WTC11 (cell line): ENCODE measurements at regions not wholly inside any gene's neighbourhood (a gene's known extent, or its start where the extent isn't known, plus 50 kb on each side); places are given as distances from the start of the nearest gene placed in this dataset.

Source experiments
- ATAC-seq: fragments of 200-7000 bp; cut with Tn5 transposase; 2 replicates; pipeline ENCODE4 v1.10.0; 2021; ENCODE audit warnings: mild to moderate bottlenecking, moderate library complexity
- CTCF ChIA-PET: fragments of 300-600 bp; sonication (Branson Sonifier 250); formaldehyde crosslinking; loops from one replicate; lab custom pipeline; 2021; ENCODE audit warnings: antibody characterized with exemption; lab: Charles Lee
- POLR2A ChIA-PET: fragments of 350-600 bp; sonication (Branson Sonifier 250); formaldehyde crosslinking; loops from one replicate; lab custom pipeline; 2021; ENCODE audit warnings: antibody characterized with exemption; lab: Charles Lee
- DNase-seq: peaks from one replicate; pipeline ENCODE4 v3.0.0; 2021; ENCODE audit warnings: low spot score
- H3K27ac Mint-ChIP-seq: 2 replicates; pipeline ENCODE4 v1.8.0; 2021; ENCODE audit warnings: mixed read lengths
- H3K27me3 Mint-ChIP-seq: 2 replicates; pipeline ENCODE4 v1.8.0; 2021; ENCODE audit warnings: low read depth, mild to moderate bottlenecking, moderate library complexity, mixed read lengths
- H3K36me3 Mint-ChIP-seq: 2 replicates; pipeline ENCODE4 v1.8.0; 2021; ENCODE audit warnings: mixed read lengths
- H3K4me1 Mint-ChIP-seq: 2 replicates; pipeline ENCODE4 v1.8.0; 2022; ENCODE audit warnings: mixed read lengths
- H3K4me3 Mint-ChIP-seq: 2 replicates; pipeline ENCODE4 v1.8.0; 2021; ENCODE audit warnings: mild to moderate bottlenecking, moderate library complexity, mixed read lengths
- H3K9me3 Mint-ChIP-seq: 2 replicates; pipeline ENCODE4 v1.8.0; 2021; ENCODE audit warnings: mixed read lengths
- ATF2 ChIP-seq: sonication (generic); formaldehyde crosslinking; IDR thresholded peaks from 2 replicates; pipeline ENCODE4 v1.8.1; 2022; ENCODE audit warnings: low read depth, missing genetic modification reagents, borderline replicate concordance
- CDX4 ChIP-seq: fragments of 250-450 bp; sonication (Bioruptor Pico); IDR thresholded peaks from 2 replicates; pipeline ENCODE4 v1.9.0; 2021; ENCODE audit warnings: moderate library complexity, mild to moderate bottlenecking, inconsistent platforms, borderline replicate concordance
- E2F5 ChIP-seq: sonication (generic); formaldehyde crosslinking; IDR thresholded peaks from 2 replicates; pipeline ENCODE4 v1.8.1; 2022; ENCODE audit warnings: mild to moderate bottlenecking, moderate library complexity, missing genetic modification reagents
- GABPB1 ChIP-seq: sonication (generic); formaldehyde crosslinking; IDR thresholded peaks from 2 replicates; pipeline ENCODE4 v1.8.1; 2023; ENCODE audit warnings: mild to moderate bottlenecking, missing genetic modification reagents
- HMGA2 ChIP-seq: fragments of 250-450 bp; sonication (Bioruptor Pico); IDR thresholded peaks from 2 replicates; pipeline ENCODE4 v1.4.0; 2021; ENCODE audit warnings: mild to moderate bottlenecking, moderate library complexity
- IRF1 ChIP-seq: sonication (generic); formaldehyde crosslinking; IDR thresholded peaks from 2 replicates; pipeline ENCODE4 v1.8.0; 2023; ENCODE audit warnings: missing genetic modification reagents
- MXD4 ChIP-seq: fragments of 250-450 bp; sonication (Bioruptor Pico); IDR thresholded peaks from 2 replicates; pipeline ENCODE4 v1.8.0; 2021; ENCODE audit warnings: mild to moderate bottlenecking, moderate library complexity, borderline replicate concordance
- MYBL2 ChIP-seq: sonication (generic); formaldehyde crosslinking; IDR thresholded peaks from 2 replicates; pipeline ENCODE4 v1.8.1; 2023; ENCODE audit warnings: mild to moderate bottlenecking, moderate library complexity, missing genetic modification reagents
- PRDM15 ChIP-seq: sonication (generic); formaldehyde crosslinking; IDR thresholded peaks from 2 replicates; pipeline ENCODE4 v1.8.0; 2022; ENCODE audit warnings: missing genetic modification reagents
- RELA ChIP-seq: sonication (generic); formaldehyde crosslinking; IDR thresholded peaks from 2 replicates; pipeline ENCODE4 v1.8.1; 2022; ENCODE audit warnings: missing genetic modification reagents, mild to moderate bottlenecking, borderline replicate concordance
- RORB ChIP-seq: fragments of 250-450 bp; sonication (Bioruptor Pico); IDR thresholded peaks from 2 replicates; pipeline ENCODE4 v1.9.0; 2021; ENCODE audit warnings: mild to moderate bottlenecking
- SP1 ChIP-seq: sonication (generic); formaldehyde crosslinking; conservative IDR thresholded peaks from 2 replicates; pipeline ENCODE4 v1.8.1; 2022; ENCODE audit warnings: missing genetic modification reagents
- TCF7 ChIP-seq: sonication (generic); formaldehyde crosslinking; IDR thresholded peaks from 2 replicates; pipeline ENCODE4 v1.8.0; 2022; ENCODE audit warnings: mild to moderate bottlenecking, low read depth, missing genetic modification reagents, moderate library complexity
- ZNF317 ChIP-seq: sonication (generic); formaldehyde crosslinking; IDR thresholded peaks from 2 replicates; pipeline ENCODE4 v1.8.1; 2023; ENCODE audit warnings: low read depth, mild to moderate bottlenecking, moderate library complexity, missing genetic modification reagents, borderline replicate concordance
- ZNF396 ChIP-seq: fragments of 250-450 bp; sonication (Bioruptor Pico); IDR thresholded peaks from 2 replicates; pipeline ENCODE4 v1.8.0; 2021; ENCODE audit warnings: mild to moderate bottlenecking, moderate library complexity, borderline replicate concordance
- ZNF423 ChIP-seq: fragments of 250-450 bp; sonication (Bioruptor Pico); IDR thresholded peaks from 2 replicates; pipeline ENCODE4 v2.1.2; 2022; ENCODE audit warnings: mild to moderate bottlenecking, moderate library complexity

- TF ChIP-seq CDX4: no peak
Measured at GRCh38 chr2:5561006-5561405, 131.2 kb upstream of the SOX11 start (continued).

GRCh38 chr2:5562426-5562825, 129.8 kb upstream of the SOX11 start:
- H3K9me3 Mint-ChIP-seq: peaks cover 80% of the 10 kb centered on the region
- DNase-seq (no peak), ATAC-seq (no peak)
- H3K4me1 Mint-ChIP-seq: no peaks in the 10 kb centered on the region
- peaks cover 27% of the 10 kb centered on the region for H3K27me3 Mint-ChIP-seq
- H3K36me3 Mint-ChIP-seq: peaks cover 62% of the 10 kb centered on the region
- CTCF ChIA-PET: no interaction called here
- POLR2A ChIA-PET: no interaction called here
- no peak overlapping the region for H3K4me3 Mint-ChIP-seq
- no peak overlapping the region for H3K27ac Mint-ChIP-seq
- TF ChIP-seq RELA (no peak), RORB (no peak), ATF2 (no peak), MYBL2 (no peak), SP1 (CRISPR knock-in tag) (no peak), ZNF423 (CRISPR knock-in tag) (no peak), HMGA2 (CRISPR knock-in tag) (no peak)

- TF ChIP-seq GABPB1 (CRISPR knock-in tag) (no peak), ZNF423 (CRISPR knock-in tag) (no peak), ZNF317 (CRISPR knock-in tag) (no peak), IRF1 (CRISPR knock-in tag) (no peak), TCF7 (CRISPR knock-in tag) (no peak), E2F5 (CRISPR knock-in tag) (no peak), MXD4 (CRISPR knock-in tag) (no peak), PRDM15 (CRISPR knock-in tag) (no peak), ZNF396 (no peak)
- Mint-ChIP-seq H3K4me1 (no peaks in the 10 kb centered on the region), H3K9me3 (peaks cover 77% of the 10 kb centered on the region), H3K36me3 (peaks cover 58% of the 10 kb centered on the region), H3K27ac (no peak overlapping the region), H3K4me3 (no peak overlapping the region), H3K27me3 (peaks cover 24% of the 10 kb centered on the region)
- ChIA-PET CTCF (no interaction called here), POLR2A (no interaction called here)
- no peak for DNase-seq
- no peak for ATAC-seq
Measured at GRCh38 chr2:5562865-5563264, 129.3 kb upstream of the SOX11 start.
